ENCODE measurements at regions not wholly inside any gene's neighbourhood (a gene's known extent, or its start where the extent isn't known, plus 50 kb on each side); places are given as distances from the start of the nearest gene placed in this dataset.

DNA sequence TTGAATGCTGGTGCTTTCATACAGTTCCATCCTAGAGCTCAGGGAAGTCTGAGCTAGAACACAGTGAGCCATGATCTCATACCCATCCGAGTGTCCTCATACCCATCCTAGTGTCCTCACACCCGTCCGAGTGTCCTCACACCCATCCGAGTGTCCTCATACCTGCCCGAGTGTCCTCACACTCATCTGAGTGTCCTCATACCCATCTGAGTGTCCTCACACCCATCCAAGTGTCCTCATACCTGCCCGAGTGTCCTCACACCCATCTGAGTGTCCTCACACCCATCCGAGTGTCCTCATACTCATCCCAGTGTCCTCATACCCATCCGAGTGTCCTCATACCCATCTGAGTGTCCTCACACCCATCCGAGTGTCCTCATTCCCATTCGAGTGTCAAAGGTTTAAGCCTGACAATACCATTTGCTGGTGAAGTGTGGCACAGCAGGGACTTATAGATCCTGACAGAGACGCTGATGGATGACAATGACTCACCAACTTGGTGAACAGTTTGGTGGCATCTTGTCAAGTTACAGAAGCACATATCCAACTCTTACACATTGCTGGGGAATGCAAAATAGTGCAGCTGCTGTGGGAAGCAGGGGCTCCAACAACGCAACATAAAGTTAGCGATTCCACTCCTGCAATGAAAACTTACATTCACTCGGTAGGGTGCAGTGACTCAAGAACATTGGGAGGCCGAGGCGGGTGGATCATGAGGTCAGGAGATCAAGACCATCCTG is 77.0 kb upstream of the COL5A1 start:
- Histone ChIP-seq H3K27ac (no peak overlapping the region), H3K4me3 (no peak overlapping the region), H3K36me3 (no peaks in the 10 kb centered on the region), H3K4me1 (no peaks in the 10 kb centered on the region), H3K9me3 (no peaks in the 10 kb centered on the region), H3K27me3 (no peaks in the 10 kb centered on the region)
- DNase-seq (ENCODE audit: extremely low spot score in 2 of 2): peak; percentile 58 to 74
- TF ChIP-seq POLR2AphosphoS5 (IDR thresholded peaks at IDR 0.05; ENCODE audit: insufficient read depth in 1 of 2, low read depth in 1 of 2): no peak
- intact Hi-C loops (cut with DNase I): no loop called here

GRCh38 chr9:134565316-134565915 is 76.2 kb upstream of the COL5A1 start:
- Histone ChIP-seq H3K4me1 (no peaks in the 10 kb centered on the region), H3K4me3 (no peak overlapping the region), H3K36me3 (no peaks in the 10 kb centered on the region), H3K27ac (no peak overlapping the region), H3K27me3 (no peaks in the 10 kb centered on the region), H3K9me3 (no peaks in the 10 kb centered on the region)
- intact Hi-C loops (cut with DNase I): no loop called here
- peak; percentile 16 to 47 for DNase-seq (ENCODE audit: extremely low spot score in 2 of 2)
- no peak for TF ChIP-seq POLR2A (IDR thresholded peaks at IDR 0.05)
- TF ChIP-seq POLR2AphosphoS5 (IDR thresholded peaks at IDR 0.05; ENCODE audit: insufficient read depth in 1 of 2, low read depth in 1 of 2): no peak
- TF ChIP-seq, protein P1, sequence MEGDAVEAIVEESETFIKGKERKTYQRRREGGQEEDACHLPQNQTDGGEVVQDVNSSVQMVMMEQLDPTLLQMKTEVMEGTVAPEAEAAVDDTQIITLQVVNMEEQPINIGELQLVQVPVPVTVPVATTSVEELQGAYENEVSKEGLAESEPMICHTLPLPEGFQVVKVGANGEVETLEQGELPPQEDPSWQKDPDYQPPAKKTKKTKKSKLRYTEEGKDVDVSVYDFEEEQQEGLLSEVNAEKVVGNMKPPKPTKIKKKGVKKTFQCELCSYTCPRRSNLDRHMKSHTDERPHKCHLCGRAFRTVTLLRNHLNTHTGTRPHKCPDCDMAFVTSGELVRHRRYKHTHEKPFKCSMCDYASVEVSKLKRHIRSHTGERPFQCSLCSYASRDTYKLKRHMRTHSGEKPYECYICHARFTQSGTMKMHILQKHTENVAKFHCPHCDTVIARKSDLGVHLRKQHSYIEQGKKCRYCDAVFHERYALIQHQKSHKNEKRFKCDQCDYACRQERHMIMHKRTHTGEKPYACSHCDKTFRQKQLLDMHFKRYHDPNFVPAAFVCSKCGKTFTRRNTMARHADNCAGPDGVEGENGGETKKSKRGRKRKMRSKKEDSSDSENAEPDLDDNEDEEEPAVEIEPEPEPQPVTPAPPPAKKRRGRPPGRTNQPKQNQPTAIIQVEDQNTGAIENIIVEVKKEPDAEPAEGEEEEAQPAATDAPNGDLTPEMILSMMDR (IDR thresholded peaks at IDR 0.05): no peak

DNA sequence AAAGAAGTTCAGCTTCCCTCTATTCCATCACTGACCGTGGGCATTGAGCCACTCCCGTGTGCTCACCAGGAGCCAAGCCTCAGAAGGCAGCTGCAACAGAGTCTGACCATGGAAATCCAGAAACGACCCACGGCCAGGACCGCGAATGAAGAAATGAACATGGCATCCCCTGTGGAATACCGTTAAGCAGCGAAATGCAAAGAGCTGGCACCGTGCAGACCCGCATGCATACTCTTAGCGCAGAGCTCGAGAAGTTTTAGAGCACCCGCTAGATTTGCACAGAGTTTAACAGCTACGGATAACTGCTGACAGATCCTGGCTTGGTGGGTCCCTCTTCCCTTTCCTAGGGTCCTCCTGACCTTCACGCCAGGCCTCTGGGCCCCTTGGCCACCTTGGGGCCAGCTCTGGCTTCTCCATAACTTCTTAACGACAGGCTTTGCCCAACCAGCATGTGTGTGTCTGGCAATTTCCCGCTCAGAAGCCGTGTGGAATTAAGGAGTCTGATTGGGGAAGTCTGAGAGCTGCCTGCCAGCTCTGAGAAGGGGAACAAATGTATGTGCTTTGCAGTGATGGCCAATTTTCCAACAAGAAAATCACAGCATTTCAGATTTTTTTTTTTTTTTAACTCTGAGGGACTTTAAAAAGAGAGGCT is 75.3 kb upstream of the COL5A1 start:
- Histone ChIP-seq H3K27ac (no peak overlapping the region), H3K9me3 (no peaks in the 10 kb centered on the region), H3K36me3 (no peaks in the 10 kb centered on the region), H3K4me1 (no peaks in the 10 kb centered on the region), H3K4me3 (no peak overlapping the region), H3K27me3 (no peaks in the 10 kb centered on the region)
- DNase-seq (ENCODE audit: extremely low spot score in 2 of 2): peak; percentile 18 to 52
- TF ChIP-seq, protein P1 (IDR thresholded peaks at IDR 0.05): no peak
- TF ChIP-seq POLR2A (IDR thresholded peaks at IDR 0.05): no peak
- TF ChIP-seq POLR2AphosphoS5 (IDR thresholded peaks at IDR 0.05; ENCODE audit: insufficient read depth in 1 of 2, low read depth in 1 of 2): no peak
- intact Hi-C loops (cut with DNase I): no loop called here

DNA sequence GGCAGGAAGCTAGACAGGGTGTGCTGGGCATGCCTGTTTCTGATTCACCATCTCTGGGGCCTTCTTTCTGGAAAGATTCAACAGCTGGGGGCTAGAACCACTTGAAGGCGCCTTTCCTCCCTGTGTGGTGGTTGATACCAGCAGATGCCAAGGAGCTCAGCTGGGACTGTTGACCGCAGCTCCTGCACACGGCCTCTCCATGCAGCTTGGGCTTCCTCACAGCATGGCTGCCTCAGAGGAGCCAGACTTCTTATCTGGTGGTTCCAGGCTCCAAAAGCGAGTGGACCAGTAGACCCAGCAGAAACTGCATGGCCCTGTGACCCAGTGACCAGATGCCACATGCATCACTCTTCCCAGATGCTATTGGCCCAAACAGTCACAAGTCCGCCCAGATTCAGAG is 74.7 kb upstream of the COL5A1 start:
- DNase-seq (ENCODE audit: extremely low spot score in 2 of 2): peak; percentile 69 to 81
- Histone ChIP-seq H3K27ac (no peak overlapping the region), H3K4me3 (no peak overlapping the region), H3K36me3 (no peaks in the 10 kb centered on the region), H3K27me3 (no peaks in the 10 kb centered on the region), H3K9me3 (no peaks in the 10 kb centered on the region), H3K4me1 (no peaks in the 10 kb centered on the region)
- intact Hi-C loops (cut with DNase I): no loop called here
- no peak for TF ChIP-seq POLR2AphosphoS5 (IDR thresholded peaks at IDR 0.05; ENCODE audit: insufficient read depth in 1 of 2, low read depth in 1 of 2)
- TF ChIP-seq POLR2A (IDR thresholded peaks at IDR 0.05): no peak
- TF ChIP-seq, protein P1 (IDR thresholded peaks at IDR 0.05): no peak

- no peaks in the 10 kb centered on the region for H3K9me3 ChIP-seq
- no peak for TF ChIP-seq POLR2AphosphoS5 (IDR thresholded peaks at IDR 0.05; ENCODE audit: insufficient read depth in 1 of 2, low read depth in 1 of 2)
- TF ChIP-seq, protein P1 (IDR thresholded peaks at IDR 0.05): no peak
- TF ChIP-seq POLR2A (IDR thresholded peaks at IDR 0.05): no peak
- DNase-seq (ENCODE audit: extremely low spot score in 2 of 2): peak; percentile 46 to 77
- H3K27ac ChIP-seq: no peak overlapping the region
- H3K4me3 ChIP-seq: no peak overlapping the region
- H3K36me3 ChIP-seq: no peaks in the 10 kb centered on the region
- intact Hi-C loops (cut with DNase I): no loop called here
- no peaks in the 10 kb centered on the region for H3K27me3 ChIP-seq
- no peaks in the 10 kb centered on the region for H3K4me1 ChIP-seq
Measured at GRCh38 chr9:134568116-134568515, 73.5 kb upstream of the COL5A1 start.

Measured in vagina (tissue), 2 donors.